ENCODE measurements at regions not wholly inside any gene's neighbourhood (a gene's known extent, or its start where the extent isn't known, plus 50 kb on each side); places are given as distances from the start of the nearest gene placed in this dataset.
"Not testable (repeated sequence)": the region's sequence is repeated elsewhere in the genome, so short reads cannot be mapped to it uniquely, and the experiment has no call there.

DNA sequence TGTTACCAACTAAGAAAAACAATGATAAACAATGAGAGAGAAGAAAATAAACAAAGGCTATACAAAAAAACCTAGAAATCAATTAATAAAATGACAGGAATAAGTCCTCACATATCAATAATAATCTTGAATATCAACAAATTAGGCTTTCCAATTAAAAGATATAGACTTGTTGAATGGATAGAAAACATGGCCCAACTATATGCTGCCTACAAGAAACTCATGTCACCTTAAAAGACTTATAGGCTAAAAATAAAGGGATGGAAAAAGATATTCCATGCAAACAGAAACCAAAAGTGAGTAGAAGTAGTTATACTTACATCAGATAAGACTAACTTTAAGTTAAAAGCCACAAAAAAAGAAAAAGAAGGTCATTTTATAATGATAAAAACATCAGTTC lies 183.9 kb downstream of the MYRFL start:
- no peak for DNase-seq

DNA sequence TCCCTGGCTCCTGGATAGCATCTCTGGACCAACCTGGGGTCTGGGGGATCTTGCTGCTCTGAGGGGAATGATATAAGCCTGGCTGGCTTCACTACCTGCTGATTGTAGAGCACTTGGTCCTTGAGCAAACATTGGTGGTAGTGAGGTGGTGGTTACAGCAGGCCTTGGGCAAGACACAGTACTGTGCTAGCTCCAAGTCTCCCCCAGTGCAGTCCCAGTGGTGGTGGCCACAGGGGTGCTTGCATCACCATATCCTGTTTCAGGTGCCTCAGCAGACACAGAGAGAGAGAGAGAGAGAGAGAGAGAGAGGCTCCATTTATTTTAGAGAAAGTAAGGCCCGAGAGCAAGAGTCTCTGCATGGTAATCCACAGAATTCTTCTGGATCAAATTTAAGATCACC lies 186.3 kb downstream of the MYRFL start:
- no peak for DNase-seq

DNA sequence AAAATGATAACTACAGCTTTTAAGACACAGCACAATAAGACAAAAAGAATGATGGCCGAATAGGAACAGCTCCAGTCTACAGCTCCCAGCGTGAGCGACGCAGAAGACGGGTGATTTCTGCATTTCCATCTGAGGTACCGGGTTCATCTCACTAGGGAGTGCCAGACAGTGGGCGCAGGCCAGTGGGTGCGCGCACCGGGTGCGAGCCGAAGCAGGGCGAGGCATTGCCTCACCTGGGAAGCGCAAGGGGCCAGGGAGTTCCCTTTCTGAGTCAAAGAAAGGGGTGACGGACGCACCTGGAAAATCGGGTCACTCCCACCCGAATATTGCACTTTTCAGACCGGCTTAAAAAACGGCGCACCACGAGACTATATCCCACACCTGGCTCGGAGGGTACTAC lies 188.0 kb downstream of the MYRFL start:
- not testable (repeated sequence) for DNase-seq

DNA sequence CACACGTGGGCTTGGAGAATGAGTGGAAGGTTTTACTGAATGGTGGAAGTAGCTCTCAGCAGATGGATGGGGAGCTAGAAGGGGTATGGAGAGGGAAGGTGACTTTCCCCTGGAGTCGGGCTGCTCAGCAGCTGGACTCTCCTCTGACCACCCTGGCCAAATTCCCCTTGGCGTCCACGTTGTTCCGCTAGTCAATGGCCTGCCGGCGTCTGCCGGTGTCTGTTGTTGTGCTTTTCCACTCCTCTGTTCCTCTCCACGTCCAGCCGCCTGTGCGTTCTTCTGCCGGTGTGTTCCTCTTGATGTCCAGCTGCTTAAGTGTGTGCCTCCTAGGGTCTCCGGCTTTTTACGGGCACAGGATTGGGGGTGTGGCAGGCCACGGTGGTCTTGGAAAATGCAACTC lies 203.5 kb downstream of the MYRFL start:
- no peak for DNase-seq

DNA sequence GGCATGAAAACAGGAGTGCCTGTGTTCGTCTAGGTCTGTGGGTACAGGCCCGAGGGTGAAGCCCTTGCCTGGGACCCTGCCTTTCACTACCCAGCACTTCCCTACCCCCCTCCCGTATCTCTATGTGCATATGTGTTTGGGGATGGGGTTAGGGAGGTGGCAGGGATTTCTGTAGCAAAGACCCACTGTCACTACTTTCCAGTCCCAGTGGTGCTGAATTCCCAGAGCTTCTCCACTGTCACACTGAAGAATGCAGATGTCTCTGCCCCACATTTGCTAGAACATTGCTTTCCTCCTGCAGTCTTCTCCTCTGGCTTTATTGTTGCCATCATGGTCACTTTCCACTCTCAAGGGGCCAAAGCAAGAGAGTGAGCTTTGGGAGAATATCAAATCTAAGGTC lies 203.9 kb downstream of the MYRFL start:
- no peak for DNase-seq

DNA sequence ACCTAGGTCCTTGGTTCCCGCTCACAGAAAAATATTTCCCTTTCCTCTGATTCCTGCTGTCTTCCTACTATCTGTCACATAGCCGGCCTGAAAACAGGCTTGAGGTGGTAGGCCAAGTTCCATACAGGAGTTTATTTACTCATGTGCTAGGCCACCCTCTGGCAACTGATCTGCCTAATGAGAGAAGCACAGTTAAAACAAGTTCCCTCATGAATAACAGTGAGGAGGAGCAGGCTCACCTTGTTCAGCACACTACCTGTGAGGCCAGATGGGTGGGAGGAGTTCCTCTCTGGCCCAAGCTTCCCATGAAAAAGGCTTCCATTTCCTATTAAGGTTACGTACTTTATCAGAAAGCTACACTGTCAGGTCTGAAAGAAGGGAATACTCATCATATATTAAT lies 206.0 kb downstream of the MYRFL start:
- no peak for DNase-seq

DNA sequence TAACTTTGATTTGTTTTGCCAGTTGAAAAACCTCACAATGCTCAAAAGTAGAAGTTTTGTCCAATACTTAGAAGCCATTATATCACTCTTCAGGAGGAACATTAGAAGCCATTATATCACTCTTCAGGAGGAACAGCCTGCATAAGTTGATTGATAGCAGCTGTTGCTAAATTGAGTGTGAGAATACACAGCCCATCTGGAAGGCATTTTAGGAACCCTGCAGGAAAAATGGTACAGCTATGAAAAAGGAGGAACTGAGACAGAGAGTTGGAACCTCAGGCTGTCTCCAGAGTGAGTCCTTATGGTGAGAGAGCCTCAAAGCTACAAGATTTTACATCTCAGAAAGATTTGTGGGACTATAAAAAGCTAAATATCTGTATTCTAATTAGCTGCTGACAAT lies 207.0 kb downstream of the MYRFL start:
- peak; percentile 66 for DNase-seq

DNA sequence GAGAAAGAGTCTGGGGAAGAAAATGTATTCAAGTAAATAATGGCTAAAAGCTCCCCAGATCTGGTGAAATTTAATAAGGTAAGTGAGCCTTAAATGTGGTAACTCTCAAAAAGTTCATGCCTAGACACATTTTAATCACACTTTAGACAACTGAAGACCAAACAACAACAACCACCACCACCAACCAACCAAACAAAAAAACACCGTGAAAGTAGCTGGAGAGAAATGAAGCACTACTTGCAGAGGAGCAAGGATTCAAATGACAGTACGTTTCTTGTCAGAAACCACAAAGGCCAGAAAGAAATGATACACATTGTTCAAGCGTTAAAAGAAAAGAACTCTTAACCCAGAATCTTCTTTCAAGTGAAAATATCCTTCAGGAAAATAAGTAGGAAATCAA lies 208.3 kb downstream of the MYRFL start:
- DNase-seq = no peak

DNA sequence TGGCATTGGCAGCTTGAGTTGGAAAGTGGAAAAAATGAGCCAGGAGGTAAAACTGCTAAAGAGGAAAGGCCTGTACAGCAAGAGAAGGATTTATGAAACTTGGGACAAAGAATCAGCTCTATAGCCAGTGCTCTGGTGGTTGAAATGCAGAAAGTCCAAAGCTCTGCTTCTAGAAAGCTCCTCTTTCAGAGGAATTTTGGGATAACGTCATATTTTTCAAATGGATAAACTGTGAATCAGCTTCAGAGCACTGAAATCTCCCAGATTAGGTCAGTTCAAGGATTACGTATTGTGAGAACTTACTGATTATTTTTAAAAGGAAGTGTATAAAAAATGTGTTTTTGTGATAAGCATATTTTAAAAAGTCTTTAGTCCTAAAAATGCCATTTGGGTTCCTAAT lies 203.1 kb upstream of the CNOT2 start:
- DNase-seq = no peak

DNA sequence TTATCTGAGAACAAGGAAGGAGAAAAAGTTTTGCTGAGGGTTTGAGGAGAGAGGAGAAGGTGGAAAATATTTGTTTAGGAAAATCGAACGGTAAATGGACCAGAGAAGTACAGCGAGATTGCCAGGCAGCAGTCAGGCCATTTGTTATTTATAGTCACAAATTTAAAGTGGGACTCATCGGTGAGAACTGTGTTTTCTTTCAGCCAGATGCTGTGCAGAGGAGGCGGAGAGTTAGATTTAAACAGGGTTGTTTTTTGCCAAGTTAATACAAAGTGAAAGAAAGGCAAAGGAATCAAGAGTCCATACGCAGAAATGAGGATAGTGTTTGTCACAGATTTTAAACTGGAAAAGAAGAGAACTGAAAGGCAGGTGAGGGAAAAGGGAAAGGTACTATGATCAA lies 200.6 kb upstream of the CNOT2 start:
- DNase-seq = no peak

DNA sequence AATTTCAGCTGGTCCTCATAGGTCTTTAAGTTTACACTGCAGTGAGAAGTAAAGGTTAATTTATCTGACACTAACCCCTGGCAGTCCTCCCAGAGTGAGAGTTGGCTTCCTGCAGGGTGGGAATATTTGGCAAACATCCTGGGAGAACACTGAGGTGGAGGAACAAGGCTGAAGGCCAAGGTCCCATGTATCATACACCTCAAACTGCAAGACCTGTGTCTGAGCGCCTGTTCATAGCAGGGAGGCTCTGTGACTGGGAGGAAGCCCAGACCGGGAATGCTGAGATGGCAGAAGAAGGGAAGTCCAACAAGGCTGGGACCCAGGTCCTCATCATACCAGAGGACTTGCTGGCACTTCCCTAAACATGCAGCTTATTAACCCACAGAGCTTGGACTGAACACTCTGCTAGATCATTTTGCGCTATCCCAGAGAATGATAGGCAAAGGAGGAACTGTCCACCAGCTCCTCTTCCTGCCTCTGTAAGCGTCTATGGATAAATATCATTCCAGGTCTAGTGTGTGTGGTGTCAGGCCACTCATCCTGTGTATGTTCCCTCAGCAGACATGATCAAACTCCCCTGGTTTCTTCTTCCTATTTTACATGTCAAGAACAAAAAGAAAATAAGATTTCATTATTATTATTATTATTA lies 199.6 kb upstream of the CNOT2 start:
- DNase-seq = no peak

DNA sequence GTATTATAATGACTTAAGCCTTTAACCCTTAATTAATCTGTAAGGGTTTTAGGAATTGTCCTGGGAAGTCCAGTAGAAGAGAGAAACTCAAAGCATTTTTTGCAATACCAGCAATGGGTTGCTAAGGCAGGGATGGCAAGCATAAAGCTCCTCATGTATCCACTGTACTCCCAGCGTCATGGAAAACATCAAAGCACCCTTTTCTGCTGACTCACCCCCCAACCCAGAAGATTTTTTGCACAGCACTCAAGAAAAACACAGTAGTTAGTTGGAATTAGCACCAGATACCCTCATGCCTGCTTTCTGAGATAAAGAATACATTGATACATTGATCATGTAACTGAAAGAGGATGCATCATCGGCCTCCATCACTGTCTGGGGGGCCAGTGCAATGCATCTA lies 199.1 kb upstream of the CNOT2 start:
- DNase-seq = no peak

DNA sequence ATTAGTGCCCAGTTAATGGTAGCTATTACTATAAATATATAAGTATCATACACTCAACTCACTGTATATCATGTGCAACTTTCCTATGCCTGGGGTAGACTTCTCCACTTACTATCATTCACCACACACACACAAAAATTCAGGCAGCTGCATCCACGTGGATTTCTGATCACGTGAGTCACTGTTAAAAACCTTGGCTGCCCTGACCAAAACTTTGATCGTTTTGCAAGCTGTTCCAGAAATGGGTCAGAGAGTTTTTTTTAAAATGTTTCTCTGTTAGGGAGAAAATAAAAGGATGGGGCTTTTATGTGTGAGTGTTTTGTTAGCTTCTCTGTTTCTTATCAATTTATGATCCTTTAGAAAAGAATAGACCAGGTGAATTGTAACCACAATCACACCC lies 198.2 kb upstream of the CNOT2 start:
- no peak for DNase-seq

DNA sequence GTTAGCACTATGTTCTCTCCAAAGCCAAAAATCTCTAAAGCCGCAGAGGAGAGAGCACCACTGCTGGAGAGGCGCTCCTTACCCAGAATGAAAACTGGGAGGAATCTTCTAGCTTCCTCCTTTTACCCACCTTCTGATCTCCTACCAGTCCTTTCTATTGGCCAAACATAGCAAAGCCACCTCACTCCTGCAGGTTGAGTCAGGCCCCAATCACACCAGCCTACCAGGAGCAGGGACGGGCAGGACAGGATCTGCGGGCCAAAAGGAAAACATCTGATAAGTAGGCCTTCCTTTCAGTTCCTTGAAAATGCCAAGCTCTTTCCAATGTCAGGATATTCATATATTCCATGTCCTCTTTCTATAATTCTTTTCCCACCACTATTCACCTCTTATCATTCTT lies 197.7 kb upstream of the CNOT2 start:
- DNase-seq = no peak

DNA sequence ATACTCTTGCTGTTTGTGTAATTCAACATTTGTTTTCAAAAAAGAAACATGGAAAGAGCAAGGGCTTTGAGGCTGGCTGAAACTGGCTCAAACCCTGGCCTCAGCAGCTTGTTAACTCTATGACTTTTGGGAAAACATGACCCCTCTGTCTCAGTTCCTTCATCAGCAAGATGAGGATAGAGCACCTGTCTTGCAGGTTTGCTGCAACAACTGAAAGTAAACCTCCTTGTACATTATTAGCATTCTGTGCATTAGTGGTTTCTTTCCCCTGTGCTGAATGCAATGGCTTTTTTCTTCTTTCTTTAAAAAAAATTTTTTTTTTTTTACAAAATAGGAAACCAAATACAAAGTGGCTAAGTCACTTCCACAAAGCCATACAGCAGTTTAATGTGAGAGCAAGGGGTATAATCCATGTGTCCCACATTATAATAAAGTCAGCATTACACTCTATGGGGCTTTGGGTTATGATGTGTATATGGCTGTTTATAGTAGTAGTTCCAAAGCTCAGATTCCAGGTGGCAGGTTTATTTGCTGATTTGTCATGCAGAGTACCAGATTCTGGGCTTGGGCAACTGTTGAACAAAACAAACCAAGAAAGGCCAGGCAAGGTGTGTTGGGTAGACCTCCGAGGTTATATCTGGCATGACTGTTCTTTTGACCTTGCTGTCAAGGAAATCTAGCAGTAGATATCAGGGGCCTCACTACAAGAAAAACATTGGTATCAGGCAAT lies 194.5 kb upstream of the CNOT2 start:
- DNase-seq = no peak

DNA sequence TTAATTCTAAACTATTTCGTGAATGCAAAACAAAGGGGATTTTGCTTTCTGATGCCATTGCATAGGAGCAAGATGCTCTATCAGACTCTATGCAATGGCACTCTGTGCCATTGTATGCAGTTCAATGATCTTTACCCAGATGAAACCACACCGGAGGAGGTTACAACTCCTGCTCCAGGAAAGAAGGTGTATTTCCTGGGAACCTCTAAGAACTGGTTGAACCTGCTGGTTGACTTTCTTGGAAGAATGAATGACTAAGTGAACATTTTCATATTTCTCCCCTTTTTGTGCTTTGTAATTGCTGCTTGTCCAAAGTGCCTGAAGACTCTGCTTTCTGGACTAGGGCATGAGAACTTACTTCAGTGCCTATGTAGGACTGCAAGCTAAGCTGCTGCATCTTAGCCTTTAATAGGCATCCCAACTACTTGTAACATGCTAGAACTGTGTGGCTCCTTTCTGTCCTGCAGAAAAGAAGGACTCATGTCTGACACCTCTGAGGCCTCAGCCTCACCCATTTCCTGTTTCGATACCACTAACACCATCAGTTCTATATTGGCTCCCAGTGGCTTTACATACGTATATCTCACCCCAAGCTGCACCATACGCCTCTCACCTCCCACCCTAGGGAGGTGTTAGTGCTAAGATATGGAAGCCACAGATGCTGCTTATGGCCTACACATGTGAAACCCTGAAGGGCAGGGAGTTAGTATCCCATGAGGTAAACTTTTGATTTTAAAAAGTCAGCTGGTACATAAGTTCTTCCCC lies 193.5 kb upstream of the CNOT2 start:
- no peak for DNase-seq

DNA sequence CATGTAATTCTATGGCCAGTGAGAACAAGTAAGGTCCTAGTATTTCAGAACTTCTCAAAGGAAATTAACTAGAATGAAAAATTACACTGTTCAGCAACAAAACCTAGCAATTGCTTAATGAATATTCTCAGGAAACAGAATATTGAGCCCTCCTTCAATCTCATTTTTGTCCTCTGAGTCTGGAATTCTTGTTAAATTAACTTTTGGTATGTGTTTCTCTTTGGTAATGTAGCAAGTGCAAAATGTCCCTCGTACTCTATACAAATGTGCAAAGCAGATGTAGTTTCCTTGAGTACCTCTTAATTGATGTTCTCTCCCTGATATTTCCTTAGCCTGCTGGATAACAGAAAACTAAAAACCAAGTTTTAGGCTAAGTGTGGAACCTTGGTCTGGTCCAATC lies 190.8 kb upstream of the CNOT2 start:
- DNase-seq = no peak

DNA sequence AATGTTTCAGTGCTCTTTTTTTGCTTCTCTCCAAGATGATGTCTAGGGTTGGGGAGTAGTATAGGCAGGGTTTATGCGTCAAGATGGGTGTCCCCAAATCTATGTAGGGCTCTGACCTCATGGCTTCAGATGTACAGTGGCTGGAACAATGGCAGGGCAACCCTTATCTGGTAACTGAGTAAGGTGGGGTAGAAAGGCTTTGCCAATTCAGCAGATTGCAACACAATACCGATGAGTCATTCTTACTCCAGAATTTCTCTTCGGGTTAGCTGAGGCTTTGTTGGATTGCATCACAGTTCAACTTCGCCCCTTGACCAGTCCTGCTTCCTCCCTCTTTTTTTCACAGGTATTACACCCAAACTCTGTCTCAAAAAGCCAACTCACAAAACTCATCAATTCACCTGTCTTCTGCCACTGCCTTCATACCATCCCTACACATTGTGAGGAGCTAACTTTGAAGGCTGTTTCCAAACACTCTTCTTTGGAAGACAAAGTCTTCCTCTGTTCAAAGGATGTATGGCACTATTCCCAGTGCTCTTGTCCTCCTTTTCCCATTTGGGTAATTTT lies 190.2 kb upstream of the CNOT2 start:
- DNase-seq = no peak

DNA sequence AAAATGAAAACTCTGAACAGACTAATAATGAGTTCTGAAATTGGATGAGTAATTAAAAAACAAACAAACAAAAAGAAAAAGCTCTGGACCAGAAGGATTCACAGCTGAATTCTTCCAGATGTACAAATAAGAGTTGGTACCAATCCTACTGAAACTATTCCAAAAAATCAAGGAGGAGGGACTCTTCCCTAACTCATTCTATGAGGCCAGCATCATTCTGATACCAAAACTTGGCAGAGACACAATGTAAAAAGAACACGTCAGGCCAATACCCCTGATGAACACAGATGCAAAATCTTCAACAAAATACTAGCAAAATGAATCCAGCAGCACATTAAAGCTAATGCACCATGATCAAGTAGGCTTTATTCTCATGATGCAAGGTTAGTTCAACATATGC lies 183.9 kb upstream of the CNOT2 start:
- DNase-seq = no peak

DNA sequence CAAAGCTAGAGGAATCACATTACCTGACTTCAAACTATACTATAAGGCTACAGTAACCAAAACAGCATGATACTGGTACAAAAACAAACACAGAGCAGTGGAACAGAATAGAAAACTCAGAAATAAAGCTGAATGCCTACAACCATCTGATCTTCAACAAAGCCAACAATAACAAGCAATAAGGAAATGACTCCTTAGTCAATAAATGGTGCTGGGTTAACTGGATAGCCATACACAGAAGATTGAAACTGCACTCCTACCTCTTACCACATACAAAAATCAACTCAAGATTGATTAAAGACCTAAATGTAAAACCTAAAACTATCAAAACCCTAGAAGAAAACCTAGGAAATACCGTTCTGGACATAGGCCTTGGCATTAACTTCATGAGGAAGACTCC lies 182.6 kb upstream of the CNOT2 start:
- DNase-seq = no peak

DNA sequence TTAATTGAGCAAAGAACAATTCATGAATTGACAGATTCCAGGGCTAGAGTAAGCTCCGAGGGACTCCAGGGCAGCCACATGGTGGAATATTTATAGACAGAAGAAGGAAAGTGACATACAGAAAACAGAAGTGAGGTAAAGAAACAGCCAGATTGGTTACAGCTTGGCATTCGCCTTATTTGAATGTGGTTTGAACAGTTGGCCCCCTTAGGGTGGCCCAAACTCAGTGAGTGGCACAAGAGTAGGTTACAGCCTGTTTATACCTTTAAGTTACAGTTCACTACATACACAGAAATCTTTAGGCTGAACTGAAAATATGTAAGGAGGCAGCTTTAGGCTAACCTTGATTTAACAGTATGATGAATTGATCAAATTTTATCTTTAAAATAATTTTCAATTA lies 174.5 kb upstream of the CNOT2 start:
- DNase-seq = no peak

DNA sequence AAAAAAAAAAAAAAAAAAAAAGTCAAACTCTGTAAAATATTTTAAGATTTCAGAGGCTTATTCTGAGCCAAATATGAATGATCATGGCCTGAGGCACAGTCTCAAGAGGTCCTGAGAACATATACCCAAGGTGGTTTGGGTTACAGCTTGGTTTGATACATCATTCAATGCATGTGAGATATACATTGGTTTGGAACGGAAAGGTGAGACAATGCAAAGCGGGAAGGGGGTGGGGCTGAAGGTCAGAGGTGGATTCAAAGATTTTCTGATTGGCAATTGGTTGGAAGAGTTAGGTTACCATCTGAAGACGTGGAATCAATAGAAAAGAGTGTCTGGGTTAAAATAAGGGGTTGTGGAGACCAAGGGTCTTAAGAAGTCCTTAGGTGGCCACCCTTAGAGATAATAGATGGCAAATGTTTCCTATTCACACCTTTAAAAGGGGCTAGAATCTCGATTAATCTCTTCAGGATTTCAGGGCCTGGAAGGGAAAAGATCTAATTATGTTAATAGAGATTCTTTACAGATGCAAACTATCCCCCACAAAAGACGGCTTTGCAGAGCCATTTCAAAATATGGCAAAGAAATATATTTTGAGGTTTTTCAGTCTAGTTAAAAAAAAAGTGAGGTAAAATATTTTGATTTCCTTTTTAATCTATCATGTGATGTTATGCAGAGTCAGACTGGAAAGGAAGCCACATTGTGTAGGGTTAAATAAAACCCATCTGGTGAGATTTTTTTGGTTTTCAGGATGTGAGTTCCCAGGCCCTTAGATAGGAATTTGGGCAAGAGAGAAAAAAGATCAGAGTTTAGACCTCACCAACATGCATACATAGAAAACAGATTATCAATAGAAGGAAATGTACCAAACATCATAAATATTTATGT lies 173.8 kb upstream of the CNOT2 start:
- no peak for DNase-seq

DNA sequence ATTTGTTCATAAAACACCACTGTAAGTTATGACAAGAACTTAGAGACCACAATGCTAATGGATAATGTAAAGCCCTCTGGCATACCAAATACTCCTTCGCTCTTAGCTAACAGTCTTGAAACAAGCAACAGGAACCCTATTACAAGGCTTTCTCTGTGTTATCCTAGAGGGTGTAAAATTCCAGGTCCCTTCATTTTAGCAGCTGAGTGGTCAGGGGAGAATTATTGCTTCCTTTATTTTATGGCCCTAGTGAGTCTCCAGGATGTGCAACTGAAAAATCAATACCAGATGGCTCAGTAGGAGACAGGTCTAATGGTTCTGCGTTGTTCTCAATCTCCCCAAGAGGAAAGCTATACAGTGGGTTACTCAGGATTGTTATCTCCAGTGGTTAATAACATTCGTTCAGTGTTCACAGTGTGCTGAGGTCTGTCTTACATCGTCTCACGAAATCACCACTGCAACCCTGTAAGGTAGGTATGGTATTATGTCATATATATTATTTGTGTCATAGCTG lies 172.7 kb upstream of the CNOT2 start:
- no peak for DNase-seq
